Endothelial cell of umbilical vein (primary cell): ENCODE measurements at regions not wholly inside any gene's neighbourhood (a gene's known extent, or its start where the extent isn't known, plus 50 kb on each side); places are given as distances from the start of the nearest gene placed in this dataset.

ENCODE experiments used
- BruUV-seq: library from RNA; stranded (reverse); fragments of 400-500 nt; replicated peaks from 2 replicates; lab custom pipeline; 2021; lab: Mats Ljungman, UMichigan
- CTCF ChIA-PET: fragments of 300-600, 350-600 bp; sonication (Branson Sonifier 250); formaldehyde crosslinking; loops from one replicate; lab custom pipeline; 2021; ENCODE audit warnings: antibody characterized with exemption, inconsistent platforms; lab: Charles Lee
- POLR2A ChIA-PET: fragments of 300-600, 350-600 bp; sonication (Branson Sonifier 250); formaldehyde crosslinking; loops from one replicate; lab custom pipeline; 2021; ENCODE audit warnings: antibody characterized with exemption, inconsistent platforms; lab: Charles Lee
- DNase-seq: peaks from one replicate; pipeline ENCODE4 v3.0.0-alpha.2; 2011; ENCODE audit warnings: low read depth, low spot score
- FAIRE-seq: peaks from 2 replicates; lab custom pipeline; 2011; peaks lifted over from hg19 to GRCh38; lab: Jason Lieb, UNC
- H2AFZ ChIP-seq: 2 replicates; pipeline ENCODE4 v1.6.0; 2012; ENCODE audit warnings: low read depth, low read length, control low read depth, inconsistent platforms
- H3K27ac ChIP-seq: 2 replicates; pipeline ENCODE4 v1.5.1; 2011; ENCODE audit warnings: low read depth, mild to moderate bottlenecking, control low read depth, low read length, moderate library complexity; ENCODE audit not compliant: insufficient read depth
- H3K27me3 ChIP-seq, 2 experiments: 2 replicates each; pipeline versions ENCODE4 v1.6.0 to v1.6.1; 2011; ENCODE audit warnings: low read length in 2 of 2, mixed read lengths in 1 of 2; ENCODE audit not compliant: control insufficient read depth in 2 of 2, insufficient read depth in 2 of 2
- H3K36me3 ChIP-seq, 2 experiments: 2 replicates in 1 of 2; 3 replicates in 1 of 2; pipeline ENCODE4 v1.5.1; 2011; ENCODE audit warnings: low read length in 2 of 2, mild to moderate bottlenecking in 1 of 2, moderate library complexity in 1 of 2; ENCODE audit not compliant: control insufficient read depth in 2 of 2, insufficient read depth in 2 of 2; ENCODE audit errors: extremely low read depth in 1 of 2
- H3K4me1 ChIP-seq: 3 replicates; pipeline ENCODE4 v1.5.1; 2011; ENCODE audit warnings: mild to moderate bottlenecking, low read length; ENCODE audit not compliant: control insufficient read depth, insufficient read depth; ENCODE audit errors: extremely low read depth
- H3K4me2 ChIP-seq: 2 replicates; pipeline ENCODE4 v1.6.1; 2011; ENCODE audit warnings: low read length, control low read depth, mixed read lengths; ENCODE audit not compliant: insufficient read depth
- H3K4me3 ChIP-seq, 3 experiments: fragments of 200-600 bp in 1 of 3; sonication (generic), shearing (Covaris generic) in 1 of 3; replicated peaks in 1 of 3; 2 replicates each; pipeline ENCODE4 v1.5.1; 2011 to 2016; ENCODE audit warnings: control low read depth in 3 of 3, low read length in 3 of 3, mild to moderate bottlenecking in 2 of 3, inconsistent platforms in 1 of 3, low read depth in 1 of 3, moderate library complexity in 1 of 3; ENCODE audit not compliant: insufficient read depth in 1 of 3
- H3K79me2 ChIP-seq: 2 replicates; pipeline ENCODE4 v1.6.0; 2012; ENCODE audit warnings: low read length, inconsistent platforms; ENCODE audit not compliant: control insufficient read depth, insufficient read depth
- H3K9ac ChIP-seq: replicated peaks from 2 replicates; pipeline ENCODE3; 2011; ENCODE audit warnings: low read length, control low read depth; ENCODE audit not compliant: insufficient read depth; ENCODE audit errors: extremely low read depth
- H3K9me1 ChIP-seq: replicated peaks from 3 replicates; pipeline ENCODE4 v1.6.0; 2011; ENCODE audit warnings: mild to moderate bottlenecking, low read length; ENCODE audit not compliant: control insufficient read depth, insufficient read depth; ENCODE audit errors: extremely low read depth
- H3K9me3 ChIP-seq: replicated peaks from 2 replicates; pipeline ENCODE4 v1.5.1; 2012; ENCODE audit warnings: low read length, inconsistent platforms; ENCODE audit not compliant: control insufficient read depth, insufficient read depth
- H4K20me1 ChIP-seq: replicated peaks from 2 replicates; pipeline ENCODE3; 2011; ENCODE audit warnings: mild to moderate bottlenecking, low read length; ENCODE audit not compliant: control insufficient read depth, insufficient read depth; ENCODE audit errors: extremely low read depth
- GATA2 ChIP-seq: IDR thresholded peaks from 2 replicates; pipeline ENCODE4 v1.7.0; 2011; ENCODE audit warnings: low read depth, mild to moderate bottlenecking, moderate library complexity, mixed read lengths, low read length; ENCODE audit not compliant: insufficient read length, insufficient read depth
- MYC ChIP-seq: IDR thresholded peaks from one replicate; pipeline ENCODE4 v1.6.1; 2011; ENCODE audit warnings: mild to moderate bottlenecking, low read depth, low read length
- dilution Hi-C: fragments of 300-500 bp; cut with MboI; formaldehyde crosslinking; loops from one replicate; pipeline ENCODE4 v1.15.0; 2019; ENCODE audit warnings: low sequenced_read_pairs; ENCODE audit not compliant: extremely low pct_ligation_motif_present
- intact Hi-C: fragments of 100-400 bp; cut with micrococcal nuclease; formaldehyde crosslinking; loops from one replicate; pipeline ENCODE4 v1.10.0; 2022
- TF ChIP-seq, protein P1 (sequence below), 2 donors: IDR thresholded peaks; 1 replicate in 1 of 2; 2 replicates in 1 of 2; pipeline ENCODE4 v1.5.1; 2011; ENCODE audit warnings: low read length in 2 of 2, mild to moderate bottlenecking in 2 of 2, moderate library complexity in 2 of 2, control low read depth in 1 of 2, inconsistent platforms in 1 of 2, low read depth in 1 of 2; ENCODE audit not compliant: insufficient read depth in 1 of 2; ENCODE audit errors: extremely low read depth in 1 of 2
- TF ChIP-seq, protein P2 (sequence below): IDR thresholded peaks from 2 replicates; pipeline ENCODE4 v1.6.1; 2011; ENCODE audit not compliant: insufficient read depth, insufficient read length

DNA sequence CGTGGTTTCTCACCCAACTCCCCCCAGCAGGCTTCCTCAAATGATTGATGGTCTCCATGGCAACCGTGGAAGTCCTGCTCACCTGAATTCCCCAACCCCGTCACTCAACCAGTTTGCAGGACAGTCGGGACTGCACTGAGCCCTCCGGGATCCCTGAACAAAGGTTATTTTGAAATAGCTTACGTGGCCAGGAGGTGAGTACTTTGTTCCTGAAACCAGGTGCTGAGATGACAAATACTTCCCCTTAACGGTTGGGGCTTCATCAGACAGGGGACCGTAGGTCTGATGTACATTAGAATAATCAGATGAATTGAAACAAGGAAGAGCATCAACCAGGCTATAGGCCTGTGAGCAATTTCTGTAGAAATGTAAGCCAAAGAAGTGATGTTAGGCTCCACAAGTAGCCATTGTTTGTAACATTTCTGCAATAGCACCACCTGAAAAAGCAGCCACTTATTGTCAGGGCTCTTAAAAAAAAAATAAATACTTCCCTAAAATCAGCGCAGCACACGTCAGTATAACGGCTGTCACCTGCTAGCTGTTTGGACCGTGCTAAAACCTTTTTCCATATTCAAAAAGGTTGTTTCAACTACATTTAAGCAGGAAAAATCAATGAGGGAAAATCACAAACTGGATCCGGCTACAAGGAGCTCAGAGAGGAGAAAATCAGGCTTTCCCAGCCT, 206.4 kb upstream of the ID2 start:
- no peaks in the 10 kb centered on the region for H3K36me3 ChIP-seq
- TF ChIP-seq GATA2 (no peak), MYC (no peak)
- TF ChIP-seq, protein P1, sequence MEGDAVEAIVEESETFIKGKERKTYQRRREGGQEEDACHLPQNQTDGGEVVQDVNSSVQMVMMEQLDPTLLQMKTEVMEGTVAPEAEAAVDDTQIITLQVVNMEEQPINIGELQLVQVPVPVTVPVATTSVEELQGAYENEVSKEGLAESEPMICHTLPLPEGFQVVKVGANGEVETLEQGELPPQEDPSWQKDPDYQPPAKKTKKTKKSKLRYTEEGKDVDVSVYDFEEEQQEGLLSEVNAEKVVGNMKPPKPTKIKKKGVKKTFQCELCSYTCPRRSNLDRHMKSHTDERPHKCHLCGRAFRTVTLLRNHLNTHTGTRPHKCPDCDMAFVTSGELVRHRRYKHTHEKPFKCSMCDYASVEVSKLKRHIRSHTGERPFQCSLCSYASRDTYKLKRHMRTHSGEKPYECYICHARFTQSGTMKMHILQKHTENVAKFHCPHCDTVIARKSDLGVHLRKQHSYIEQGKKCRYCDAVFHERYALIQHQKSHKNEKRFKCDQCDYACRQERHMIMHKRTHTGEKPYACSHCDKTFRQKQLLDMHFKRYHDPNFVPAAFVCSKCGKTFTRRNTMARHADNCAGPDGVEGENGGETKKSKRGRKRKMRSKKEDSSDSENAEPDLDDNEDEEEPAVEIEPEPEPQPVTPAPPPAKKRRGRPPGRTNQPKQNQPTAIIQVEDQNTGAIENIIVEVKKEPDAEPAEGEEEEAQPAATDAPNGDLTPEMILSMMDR (IDR thresholded peaks at IDR 0.05; ENCODE audit: extremely low read depth in 1 of 2, insufficient read depth in 1 of 2, low read depth in 1 of 2, low read length in 2 of 2): no peak
- TF ChIP-seq, protein P2, sequence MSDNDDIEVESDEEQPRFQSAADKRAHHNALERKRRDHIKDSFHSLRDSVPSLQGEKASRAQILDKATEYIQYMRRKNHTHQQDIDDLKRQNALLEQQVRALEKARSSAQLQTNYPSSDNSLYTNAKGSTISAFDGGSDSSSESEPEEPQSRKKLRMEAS: no peak
- no peak overlapping the region for H3K9ac ChIP-seq
- CTCF ChIA-PET: no interaction called here
- H3K4me2 ChIP-seq: no peak overlapping the region
- no peak overlapping the region for H3K27ac ChIP-seq
- dilution Hi-C loops (no loop called here), intact Hi-C loops (no loop called here)
- H2AFZ ChIP-seq: no peak overlapping the region
- no peaks in the 10 kb centered on the region for H3K27me3 ChIP-seq
- H3K79me2 ChIP-seq: no peaks in the 10 kb centered on the region
- BruUV-seq: no TSS peak
- no peaks in the 10 kb centered on the region for H4K20me1 ChIP-seq
- DNase-seq (no peak), FAIRE-seq (no peak)
- H3K4me3 ChIP-seq: no peak overlapping the region
- no peaks in the 10 kb centered on the region for H3K9me3 ChIP-seq
- no peaks in the 10 kb centered on the region for H3K4me1 ChIP-seq
- POLR2A ChIA-PET: no interaction called here
- H3K9me1 ChIP-seq: no peaks in the 10 kb centered on the region
